HCT116 (cell line): ENCODE measurements at regions not wholly inside any gene's neighbourhood (a gene's known extent, or its start where the extent isn't known, plus 50 kb on each side); places are given as distances from the start of the nearest gene placed in this dataset.

Source experiments
- ATAC-seq: fragments of 200-7000 bp; cut with Tn5 transposase; 2 replicates; pipeline ENCODE4 v1.9.1; 2020; ENCODE audit warnings: mild to moderate bottlenecking, moderate library complexity
- BruUV-seq: library from RNA; stranded (reverse); fragments of 400-500 nt; replicated peaks from 2 replicates; lab custom pipeline; 2021; lab: Mats Ljungman, UMichigan
- CTCF ChIA-PET: fragments of 300-600 bp; sonication (Branson Sonifier 250); formaldehyde crosslinking; loops from one replicate; lab custom pipeline; 2021; ENCODE audit warnings: antibody characterized with exemption; lab: Charles Lee
- POLR2A ChIA-PET: fragments of 300-600, 350-600 bp; sonication (Branson Sonifier 250); formaldehyde crosslinking; loops from one replicate; lab custom pipeline; 2021; ENCODE audit warnings: antibody characterized with exemption; lab: Charles Lee
- RAD21 ChIA-PET, 2 experiments: fragments of 300-600 bp; sonication (Branson Sonifier 250); formaldehyde crosslinking; loops; one replicate each; lab custom pipeline; 2023; ENCODE audit warnings: low total read pairs in 2 of 2; ENCODE audit not compliant: uncharacterized antibody in 2 of 2, unreplicated experiment in 2 of 2, low non-redundant PET in 1 of 2; lab: Charles Lee
- DNase-seq: peaks from one replicate; pipeline ENCODE4 v3.0.0-alpha.2; 2010; ENCODE audit warnings: low read depth, low spot score
- H2AFZ ChIP-seq: fragments of 200-600 bp; shearing (Covaris generic), sonication (generic); 2 replicates; pipeline ENCODE4 v1.6.1; 2017; ENCODE audit warnings: low read depth, mixed run types, mixed read lengths, antibody characterized with exemption, low read length; ENCODE audit not compliant: poor library complexity, severe bottlenecking
- H3K27ac ChIP-seq: 2 replicates; pipeline ENCODE4 v1.5.1; 2012; ENCODE audit warnings: low read depth, low read length
- H3K27me3 ChIP-seq: fragments of 200-600 bp; sonication (generic); 2 replicates; pipeline ENCODE4 v1.6.1; 2016; ENCODE audit warnings: mixed run types, low read length, mixed read lengths; ENCODE audit not compliant: insufficient read depth
- H3K36me3 ChIP-seq, 2 experiments: fragments of 200-500 bp in 1 of 2; fragments of 200-600 bp in 1 of 2; sonication (Bioruptor generic) in 1 of 2; sonication (generic) in 1 of 2; 2 replicates each; pipeline versions ENCODE4 v1.5.1 to v1.6.1; 2014 to 2016; ENCODE audit warnings: low read length in 2 of 2, inconsistent platforms in 1 of 2, mixed read lengths in 1 of 2, mixed run types in 1 of 2; ENCODE audit not compliant: insufficient read depth in 2 of 2, control insufficient read depth in 1 of 2
- H3K4me1 ChIP-seq, 2 experiments: fragments of 200-600 bp in 1 of 2; sonication (generic) in 1 of 2; 2 replicates each; pipeline versions ENCODE4 v1.5.1 to v1.6.1; 2012 to 2017; ENCODE audit warnings: low read length in 2 of 2, inconsistent platforms in 1 of 2, mild to moderate bottlenecking in 1 of 2, mixed read lengths in 1 of 2, mixed run types in 1 of 2, moderate library complexity in 1 of 2; ENCODE audit not compliant: insufficient read depth in 2 of 2, control insufficient read depth in 1 of 2
- H3K4me2 ChIP-seq: fragments of 200-600 bp; sonication (generic); 2 replicates; pipeline ENCODE4 v1.6.1; 2017; ENCODE audit warnings: mixed run types, low read length, mixed read lengths
- H3K4me3 ChIP-seq, 2 experiments: fragments of 200-600 bp in 1 of 2; sonication (generic) in 1 of 2; replicated peaks in 1 of 2; 2 replicates each; pipeline ENCODE4 v1.5.1; 2011 to 2016; ENCODE audit warnings: low read length in 2 of 2, control low read depth in 1 of 2, low read depth in 1 of 2, mild to moderate bottlenecking in 1 of 2, mixed read lengths in 1 of 2, mixed run types in 1 of 2
- H3K79me2 ChIP-seq: fragments of 200-600 bp; sonication (generic); 2 replicates; pipeline ENCODE4 v1.6.1; 2017; ENCODE audit warnings: mild to moderate bottlenecking, mixed run types, low read length, moderate library complexity, mixed read lengths; ENCODE audit not compliant: insufficient read depth
- H3K9ac ChIP-seq: fragments of 200-600 bp; sonication (generic); 2 replicates; pipeline ENCODE4 v1.6.1; 2016; ENCODE audit warnings: low read length, mixed read lengths
- H3K9me2 ChIP-seq: fragments of 200-600 bp; sonication (generic), shearing (Covaris generic); 2 replicates; pipeline ENCODE4 v1.6.1; 2017; ENCODE audit warnings: mixed run types, mild to moderate bottlenecking, moderate library complexity; ENCODE audit not compliant: insufficient read depth
- H3K9me3 ChIP-seq, 2 experiments: fragments of 200-500 bp in 1 of 2; fragments of 200-600 bp in 1 of 2; sonication (Bioruptor generic) in 1 of 2; sonication (generic) in 1 of 2; 2 replicates each; pipeline ENCODE4 v1.6.1; 2014 to 2017; ENCODE audit warnings: low read length in 2 of 2, mixed read lengths in 2 of 2, inconsistent platforms in 1 of 2, low read depth in 1 of 2, mild to moderate bottlenecking in 1 of 2, mixed run types in 1 of 2, moderate library complexity in 1 of 2; ENCODE audit not compliant: control insufficient read depth in 1 of 2, insufficient read depth in 1 of 2
- H4K20me1 ChIP-seq: fragments of 200-600 bp; sonication (generic), shearing (Covaris generic); 2 replicates; pipeline ENCODE4 v1.6.1; 2017; ENCODE audit warnings: mixed run types, mild to moderate bottlenecking, moderate library complexity; ENCODE audit not compliant: insufficient read depth
- CBX3 ChIP-seq: IDR thresholded peaks from 2 replicates; pipeline ENCODE4 v1.6.1; 2012; ENCODE audit warnings: low read depth
- CEBPB ChIP-seq: IDR thresholded peaks from 2 replicates; pipeline ENCODE4 v1.6.1; 2012; ENCODE audit warnings: low read depth
- EGR1 ChIP-seq: IDR thresholded peaks from 2 replicates; pipeline ENCODE4 v1.6.1; 2012; ENCODE audit warnings: low read depth
- ELF1 ChIP-seq: IDR thresholded peaks from 2 replicates; pipeline ENCODE4 v1.6.1; 2012; ENCODE audit warnings: low read depth, borderline replicate concordance
- EZH2phosphoT487 ChIP-seq: fragments of 200-600 bp; IDR thresholded peaks from 2 replicates; pipeline ENCODE4 v1.6.1; 2018; ENCODE audit warnings: antibody characterized with exemption, borderline replicate concordance
- FOSL1 ChIP-seq: IDR thresholded peaks from 2 replicates; pipeline ENCODE4 v1.6.1; 2012; ENCODE audit warnings: low read depth
- JUND ChIP-seq: IDR thresholded peaks from 2 replicates; pipeline ENCODE4 v1.6.1; 2012
- MAX ChIP-seq: IDR thresholded peaks from 2 replicates; pipeline ENCODE4 v1.6.1; 2012
- POLR2A ChIP-seq: IDR thresholded peaks from 2 replicates; pipeline ENCODE4 v1.7.0; 2011; ENCODE audit warnings: borderline replicate concordance; ENCODE audit not compliant: insufficient read depth, insufficient read length; ENCODE audit errors: extremely low read depth
- POLR2AphosphoS5 ChIP-seq: IDR thresholded peaks from 2 replicates; pipeline ENCODE4 v1.6.1; 2011; ENCODE audit warnings: mild to moderate bottlenecking, low read depth, low read length, moderate library complexity
- SRF ChIP-seq: IDR thresholded peaks from 2 replicates; pipeline ENCODE4 v1.6.1; 2012; ENCODE audit warnings: low read depth
- TCF7L2 ChIP-seq: IDR thresholded peaks from 2 replicates; pipeline ENCODE4 v1.7.0; 2011; ENCODE audit warnings: borderline replicate concordance, inconsistent platforms; ENCODE audit not compliant: insufficient read depth, insufficient read length; ENCODE audit errors: extremely low read depth
- YY1 ChIP-seq: IDR thresholded peaks from 2 replicates; pipeline ENCODE4 v1.6.1; 2011; ENCODE audit warnings: low read length, low read depth, moderate library complexity, mild to moderate bottlenecking; ENCODE audit not compliant: insufficient replicate concordance; ENCODE audit errors: extremely low read depth
- ZFX ChIP-seq: fragments of 450-650 bp; IDR thresholded peaks from 2 replicates; pipeline ENCODE4 v1.6.1; 2017
- ZNF274 ChIP-seq: fragments of 200-500 bp; sonication (Bioruptor generic); IDR thresholded peaks from 2 replicates; pipeline ENCODE4 v1.6.1; 2014; ENCODE audit warnings: mild to moderate bottlenecking, low read depth, low read length, inconsistent platforms
- intact Hi-C: fragments of 100-400 bp; cut with micrococcal nuclease; formaldehyde crosslinking; loops from 2 replicates; pipeline ENCODE4 v1.10.0; 2022
- TF ChIP-seq, protein P1 (sequence below), 3 experiments: fragments of 200-600 bp in 1 of 3; sonication (generic) in 1 of 3; IDR thresholded peaks in 2 of 3; conservative IDR thresholded peaks in 1 of 3; 2 replicates each; pipeline ENCODE4 v1.5.1; 2012 to 2017; ENCODE audit warnings: low read depth in 2 of 3, low read length in 2 of 3, antibody characterized with exemption in 1 of 3, borderline replicate concordance in 1 of 3, control low read depth in 1 of 3, mild to moderate bottlenecking in 1 of 3, mixed read lengths in 1 of 3, mixed run types in 1 of 3, moderate library complexity in 1 of 3; ENCODE audit not compliant: insufficient read depth in 1 of 3
- TF ChIP-seq, protein P2 (sequence below): IDR thresholded peaks from 2 replicates; pipeline ENCODE4 v1.6.1; 2012

- intact Hi-C loops = no loop called here
- no peak for DNase-seq
- ChIA-PET RAD21 (no interaction called here), CTCF (no interaction called here), POLR2A (no interaction called here)
- no peaks in the 10 kb centered on the region for H3K36me3 ChIP-seq
- H3K27ac ChIP-seq = no peak overlapping the region
- H3K4me3 ChIP-seq = no peak overlapping the region
- no peaks in the 10 kb centered on the region for H3K27me3 ChIP-seq
- no peak overlapping the region for H3K4me2 ChIP-seq
- no peaks in the 10 kb centered on the region for H3K9me3 ChIP-seq
- no peak overlapping the region for H2AFZ ChIP-seq
- no peak for ATAC-seq
- TF ChIP-seq JUND = no peak
- no peak for TF ChIP-seq ELF1
- no peak for TF ChIP-seq YY1
- no peak for TF ChIP-seq SRF
- TF ChIP-seq MAX = no peak
- TF ChIP-seq, protein P1, sequence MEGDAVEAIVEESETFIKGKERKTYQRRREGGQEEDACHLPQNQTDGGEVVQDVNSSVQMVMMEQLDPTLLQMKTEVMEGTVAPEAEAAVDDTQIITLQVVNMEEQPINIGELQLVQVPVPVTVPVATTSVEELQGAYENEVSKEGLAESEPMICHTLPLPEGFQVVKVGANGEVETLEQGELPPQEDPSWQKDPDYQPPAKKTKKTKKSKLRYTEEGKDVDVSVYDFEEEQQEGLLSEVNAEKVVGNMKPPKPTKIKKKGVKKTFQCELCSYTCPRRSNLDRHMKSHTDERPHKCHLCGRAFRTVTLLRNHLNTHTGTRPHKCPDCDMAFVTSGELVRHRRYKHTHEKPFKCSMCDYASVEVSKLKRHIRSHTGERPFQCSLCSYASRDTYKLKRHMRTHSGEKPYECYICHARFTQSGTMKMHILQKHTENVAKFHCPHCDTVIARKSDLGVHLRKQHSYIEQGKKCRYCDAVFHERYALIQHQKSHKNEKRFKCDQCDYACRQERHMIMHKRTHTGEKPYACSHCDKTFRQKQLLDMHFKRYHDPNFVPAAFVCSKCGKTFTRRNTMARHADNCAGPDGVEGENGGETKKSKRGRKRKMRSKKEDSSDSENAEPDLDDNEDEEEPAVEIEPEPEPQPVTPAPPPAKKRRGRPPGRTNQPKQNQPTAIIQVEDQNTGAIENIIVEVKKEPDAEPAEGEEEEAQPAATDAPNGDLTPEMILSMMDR (IDR thresholded peaks at IDR 0.05 in 2 of 3, conservative IDR thresholded peaks at IDR 0.05 in 1 of 3; ENCODE audit: borderline replicate concordance in 1 of 3, insufficient read depth in 1 of 3, low read depth in 2 of 3, low read length in 2 of 3) = no peak
- no peak for TF ChIP-seq POLR2AphosphoS5
- TF ChIP-seq EGR1 = no peak
- TF ChIP-seq, protein P2, sequence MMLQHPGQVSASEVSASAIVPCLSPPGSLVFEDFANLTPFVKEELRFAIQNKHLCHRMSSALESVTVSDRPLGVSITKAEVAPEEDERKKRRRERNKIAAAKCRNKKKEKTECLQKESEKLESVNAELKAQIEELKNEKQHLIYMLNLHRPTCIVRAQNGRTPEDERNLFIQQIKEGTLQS = no peak
- TF ChIP-seq TCF7L2 = no peak
- no peak for TF ChIP-seq CEBPB
- no peak for TF ChIP-seq ZNF274
- TF ChIP-seq POLR2A = no peak
- TF ChIP-seq FOSL1 = no peak
- no peak for TF ChIP-seq ZFX
- no peak for TF ChIP-seq CBX3
- no peak for TF ChIP-seq EZH2phosphoT487
- H3K4me1 ChIP-seq = peaks cover 0 to 8% of the 10 kb centered on the region in 2 experiments; a peak in 1 of 4 replicates
- no TSS peak for BruUV-seq
- no peaks in the 10 kb centered on the region for H3K9me2 ChIP-seq
- H3K79me2 ChIP-seq = no peaks in the 10 kb centered on the region
- no peaks in the 10 kb centered on the region for H4K20me1 ChIP-seq
- H3K9ac ChIP-seq = no peak overlapping the region
These were observed 74.0 kb downstream of the SCGB2B2 start for GRCh38 chr19:34603003-34603402.
